GM18517 (cell line): ENCODE measurements at regions not wholly inside any gene's neighbourhood (a gene's known extent, or its start where the extent isn't known, plus 50 kb on each side); places are given as distances from the start of the nearest gene placed in this dataset.
"Not testable (repeated sequence)": the region's sequence is repeated elsewhere in the genome, so short reads cannot be mapped to it uniquely, and the experiment has no call there.

Source experiments
- ATAC-seq: cut with Tn5 transposase; IDR thresholded peaks from one replicate; pipeline ENCODE4 v1.9.1; 2021; ENCODE audit warnings: mild to moderate bottlenecking, moderate library complexity; ENCODE audit not compliant: unreplicated experiment

- not testable (repeated sequence) for ATAC-seq
These were observed 388.0 kb downstream of the TFAP2B start for GRCh38 chr6:51206686-51207085.

- no peak for ATAC-seq
These were observed 391.0 kb downstream of the TFAP2B start for GRCh38 chr6:51209651-51210050.

DNA sequence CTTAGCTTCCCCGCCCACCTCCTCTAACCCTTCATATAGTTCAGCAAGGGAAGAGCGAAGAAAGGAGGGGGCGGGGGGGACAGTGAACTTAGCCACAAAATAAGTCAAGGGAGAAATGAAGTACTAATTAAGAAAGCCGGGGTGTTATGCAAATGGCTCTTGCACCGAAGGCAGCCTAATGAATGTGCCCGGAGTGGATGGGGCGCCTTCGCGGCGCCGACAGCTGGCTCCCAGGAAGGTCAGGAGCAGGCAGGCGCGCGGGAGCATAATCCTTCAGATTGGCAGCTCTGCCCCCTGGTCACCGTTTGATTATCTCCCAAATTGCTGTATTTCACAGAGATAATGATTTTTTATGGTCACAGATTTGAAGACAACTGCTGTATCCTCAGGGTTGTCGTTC, 395.1 kb downstream of the TFAP2B start:
- no peak for ATAC-seq

GRCh38 chr6:51214442-51214841, 395.8 kb downstream of the TFAP2B start:
- ATAC-seq, result no peak

DNA sequence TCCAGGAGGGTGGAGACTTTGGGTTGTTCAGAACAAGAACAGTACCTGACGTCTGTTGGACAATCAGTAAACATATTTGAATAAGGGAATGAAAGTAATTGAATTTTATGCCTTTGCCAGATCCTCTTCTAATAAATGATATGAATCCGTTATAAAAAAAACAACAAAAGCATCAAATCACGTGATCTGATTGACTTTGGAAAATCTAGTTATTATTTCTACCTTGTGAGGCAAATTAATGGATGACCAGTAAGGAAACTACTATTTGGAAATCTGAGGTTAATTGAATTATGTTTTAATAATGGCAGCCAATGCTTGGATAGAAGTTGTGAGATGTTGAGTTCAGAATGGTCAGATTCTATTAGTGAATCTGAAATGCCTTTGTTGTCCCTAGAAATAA, 399.5 kb downstream of the TFAP2B start:
- no peak for ATAC-seq

GRCh38 chr6:51224580-51225240, 406.0 kb downstream of the TFAP2B start:
- not testable (repeated sequence) for ATAC-seq

DNA sequence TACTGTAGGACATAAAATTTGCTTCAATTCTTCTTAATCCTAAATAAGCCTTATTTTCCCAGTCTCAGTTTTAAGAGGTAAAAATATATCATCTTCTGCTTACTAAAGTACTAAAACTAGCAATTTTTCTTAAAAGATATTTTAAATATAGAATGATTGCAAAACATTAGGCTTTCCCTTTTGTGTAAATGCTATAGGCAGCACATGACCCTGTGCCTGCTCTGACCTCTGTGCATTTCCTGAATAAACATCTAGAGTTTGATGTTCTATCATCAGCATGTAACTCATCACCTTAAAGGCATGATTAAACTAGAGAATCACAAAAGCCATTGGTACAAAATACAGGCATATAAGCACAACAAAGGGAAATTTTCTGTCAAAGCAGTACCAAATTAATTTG, 422.7 kb downstream of the TFAP2B start:
- no peak for ATAC-seq

DNA sequence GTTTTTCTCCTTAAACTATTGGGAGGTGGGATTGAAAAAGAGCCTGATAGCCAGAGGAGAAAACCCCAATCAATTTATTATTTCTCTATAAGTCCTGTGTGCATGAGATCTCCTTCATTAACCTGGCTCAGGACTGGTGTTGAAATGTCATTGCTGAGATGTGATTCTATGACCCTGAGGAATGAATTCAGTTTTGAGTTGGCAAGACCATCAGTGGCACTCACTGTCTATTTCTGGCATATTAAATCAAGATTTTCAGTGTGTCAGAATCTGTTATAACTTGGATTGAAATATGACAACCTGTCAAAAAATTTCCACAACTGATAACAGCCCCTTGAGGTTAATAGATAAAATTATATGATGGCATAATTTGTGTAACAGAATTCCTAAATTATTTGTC, 431.1 kb downstream of the TFAP2B start:
- ATAC-seq, result no peak

GRCh38 chr6:51250317-51250716, 431.6 kb downstream of the TFAP2B start:
- no peak for ATAC-seq

- ATAC-seq, result no peak
These were observed 439.3 kb downstream of the TFAP2B start for GRCh38 chr6:51257938-51258337.

- ATAC-seq, result no peak
These were observed 441.3 kb downstream of the TFAP2B start for GRCh38 chr6:51260003-51260402.

DNA sequence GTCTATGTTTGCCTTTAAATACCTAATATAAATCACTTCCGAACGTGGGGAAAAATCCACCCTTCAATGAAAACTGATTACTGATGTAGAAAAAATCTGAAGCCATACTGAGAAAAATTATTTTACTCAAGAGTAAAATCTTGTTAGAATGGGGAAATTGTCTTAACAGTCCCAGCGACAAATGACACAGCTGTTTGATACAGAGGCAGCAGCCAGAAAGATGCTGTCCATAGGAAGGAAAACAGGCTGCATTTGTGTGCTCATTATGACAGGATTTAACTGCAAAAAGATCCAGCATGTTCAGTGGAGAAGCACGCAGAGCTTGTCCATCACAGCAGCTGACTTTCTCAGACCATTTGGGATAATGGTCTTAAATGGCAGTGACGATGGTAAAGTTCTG, 443.0 kb downstream of the TFAP2B start:
- ATAC-seq, result no peak

- ATAC-seq, result no peak
These were observed 446.8 kb downstream of the TFAP2B start for GRCh38 chr6:51265426-51265825.

DNA sequence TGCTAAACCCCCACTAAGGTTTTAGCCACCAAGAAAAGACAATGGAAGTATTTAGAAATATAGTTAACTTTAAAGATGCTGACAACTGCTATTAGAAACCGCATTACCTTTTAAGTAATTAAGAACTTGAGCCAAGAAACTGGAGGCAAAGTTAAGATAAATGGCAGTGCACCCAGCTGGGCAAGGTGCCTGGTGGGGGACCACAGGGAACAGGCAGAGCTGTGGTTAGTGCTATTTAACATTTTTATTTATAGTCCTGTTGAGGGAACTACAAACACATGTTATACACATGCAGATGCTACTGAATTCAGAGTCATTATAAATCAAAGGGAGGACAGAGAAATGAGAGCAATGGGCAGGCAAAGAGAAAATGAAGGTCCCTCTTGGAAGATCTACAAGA, 447.9 kb downstream of the TFAP2B start:
- no peak for ATAC-seq

DNA sequence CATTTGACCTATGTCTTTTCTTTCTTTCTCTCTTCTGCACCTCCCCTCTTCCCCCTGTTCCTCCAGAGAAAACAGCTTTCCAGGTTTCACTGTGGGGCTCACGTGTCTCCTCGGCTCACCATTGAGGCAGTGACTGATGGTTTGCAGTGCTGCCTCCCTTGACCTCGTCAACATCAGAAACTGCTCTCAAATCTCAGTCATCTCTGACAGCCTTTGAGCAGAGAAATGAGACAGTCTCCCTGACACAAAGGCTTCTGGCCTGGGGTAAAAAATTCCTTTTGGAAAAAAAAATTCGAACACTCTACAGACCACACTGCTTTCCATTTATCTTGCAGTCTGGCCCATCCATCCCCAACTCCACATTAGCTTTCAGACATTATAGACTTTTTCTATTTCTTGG, 450.0 kb downstream of the TFAP2B start:
- ATAC-seq, result no peak

GRCh38 chr6:51269876-51270275, 451.2 kb downstream of the TFAP2B start:
- no peak for ATAC-seq

GRCh38 chr6:51271615-51272014, 452.9 kb downstream of the TFAP2B start:
- no peak for ATAC-seq

GRCh38 chr6:51273228-51273961, 454.7 kb downstream of the TFAP2B start:
- ATAC-seq, result no peak

GRCh38 chr6:51277474-51277873, 458.8 kb downstream of the TFAP2B start:
- ATAC-seq, result no peak

GRCh38 chr6:51282026-51282425, 463.4 kb downstream of the TFAP2B start:
- ATAC-seq, result no peak

GRCh38 chr6:51283723-51284355, 465.2 kb downstream of the TFAP2B start:
- ATAC-seq, result no peak

DNA sequence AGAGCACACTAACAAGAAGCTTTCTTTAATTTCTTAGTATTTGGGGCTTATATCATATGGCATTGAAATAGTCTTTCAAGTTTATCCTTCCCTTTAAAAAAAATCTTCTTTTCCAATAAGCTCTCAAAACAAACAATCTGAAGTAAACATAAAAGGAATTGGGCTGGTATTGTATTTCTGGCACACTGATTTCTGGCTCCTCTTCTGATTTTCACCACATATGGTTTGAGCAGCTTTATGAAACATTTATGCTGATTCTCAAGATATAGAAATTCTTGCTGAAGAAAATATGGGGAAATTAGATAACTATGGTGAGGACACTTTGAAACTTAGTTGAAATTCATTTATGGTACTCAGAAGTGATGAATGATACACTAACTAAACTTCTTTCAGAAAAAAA, 467.2 kb downstream of the TFAP2B start:
- ATAC-seq, result no peak
